Neural progenitor cell (in vitro differentiated cells): ENCODE measurements at regions not wholly inside any gene's neighbourhood (a gene's known extent, or its start where the extent isn't known, plus 50 kb on each side); places are given as distances from the start of the nearest gene placed in this dataset.

Source experiments
- DNase-seq: peaks from one replicate; pipeline ENCODE4 v3.0.0-alpha.2; 2016; ENCODE audit warnings: low spot score
- H2AFZ ChIP-seq: fragments of 200-600 bp; sonication (generic); replicated peaks from 2 replicates; pipeline ENCODE4 v1.6.1; 2016; ENCODE audit warnings: antibody characterized with exemption
- H3F3A ChIP-seq: fragments of 200-600 bp; sonication (generic); 2 replicates; pipeline ENCODE4 v1.6.1; 2016; ENCODE audit warnings: antibody characterized with exemption, low read depth
- H3K27ac ChIP-seq: fragments of 200-600 bp; sonication (generic); 2 replicates; pipeline ENCODE4 v1.5.1; 2016; ENCODE audit warnings: mild to moderate bottlenecking
- H3K27me3 ChIP-seq: fragments of 200-600 bp; sonication (generic); 2 replicates; pipeline ENCODE4 v1.6.1; 2016; ENCODE audit warnings: mild to moderate bottlenecking, moderate library complexity
- H3K36me3 ChIP-seq: fragments of 200-600 bp; sonication (generic); 2 replicates; pipeline ENCODE4 v1.5.1; 2016
- H3K4me1 ChIP-seq: fragments of 200-600 bp; sonication (generic); 2 replicates; pipeline ENCODE4 v1.6.1; 2016; ENCODE audit warnings: mixed run types
- H3K4me2 ChIP-seq: fragments of 200-600 bp; sonication (generic); 2 replicates; pipeline ENCODE4 v1.6.1; 2016
- H3K4me3 ChIP-seq: fragments of 200-600 bp; sonication (generic); 2 replicates; pipeline ENCODE4 v1.5.1; 2016
- H3K79me2 ChIP-seq: fragments of 200-600 bp; sonication (generic); 2 replicates; pipeline ENCODE4 v1.6.1; 2016; ENCODE audit warnings: low read depth
- H3K9ac ChIP-seq: fragments of 200-600 bp; sonication (generic); 2 replicates; pipeline ENCODE4 v1.6.1; 2016
- H3K9me3 ChIP-seq: fragments of 200-600 bp; sonication (generic); 2 replicates; pipeline ENCODE4 v1.5.1; 2016; ENCODE audit warnings: low read depth
- H4K20me1 ChIP-seq: fragments of 200-600 bp; sonication (generic); 2 replicates; pipeline ENCODE4 v1.6.1; 2016; ENCODE audit warnings: low read depth
- H3K27ac Mint-ChIP-seq: 3 replicates; pipeline ENCODE4 v1.8.0; 2021; ENCODE audit warnings: mixed read lengths
- H3K27me3 Mint-ChIP-seq: 2 replicates; pipeline ENCODE4 v1.8.0; 2022; ENCODE audit warnings: low read depth, mild to moderate bottlenecking, inconsistent platforms, moderate library complexity, mixed read lengths; ENCODE audit not compliant: insufficient read depth
- H3K36me3 Mint-ChIP-seq: 3 replicates; pipeline ENCODE4 v1.8.0; 2021; ENCODE audit warnings: mixed read lengths
- H3K4me1 Mint-ChIP-seq: 3 replicates; pipeline ENCODE4 v1.8.0; 2021; ENCODE audit warnings: mixed read lengths
- H3K4me3 Mint-ChIP-seq: 3 replicates; pipeline ENCODE4 v1.8.0; 2021; ENCODE audit warnings: mild to moderate bottlenecking, moderate library complexity, mixed read lengths
- H3K9me3 Mint-ChIP-seq: 3 replicates; pipeline ENCODE4 v1.8.0; 2020; ENCODE audit warnings: mixed read lengths
- CTCF ChIP-seq: fragments of 200-600 bp; sonication (generic); IDR thresholded peaks from 2 replicates; pipeline ENCODE4 v1.5.1; 2017; ENCODE audit warnings: antibody characterized with exemption, mild to moderate bottlenecking
- EZH2 ChIP-seq: fragments of 200-600 bp; sonication (generic); IDR thresholded peaks from 2 replicates; pipeline ENCODE4 v1.6.1; 2017; ENCODE audit warnings: antibody characterized with exemption, mild to moderate bottlenecking, moderate library complexity
- EZH2phosphoT487 ChIP-seq: fragments of 200-600 bp; sonication (generic); IDR thresholded peaks from 2 replicates; pipeline ENCODE4 v1.6.1; 2017; ENCODE audit warnings: antibody characterized with exemption

- no peaks in the 10 kb centered on the region for H3K9me3 ChIP-seq
- H3K4me1 ChIP-seq = no peaks in the 10 kb centered on the region
- no peaks in the 10 kb centered on the region for H3F3A ChIP-seq
- Mint-ChIP-seq H3K4me3 (no peak overlapping the region), H3K4me1 (no peaks in the 10 kb centered on the region), H3K36me3 (no peaks in the 10 kb centered on the region), H3K27me3 (peaks cover 2% of the 10 kb centered on the region), H3K27ac (no peak overlapping the region), H3K9me3 (no peaks in the 10 kb centered on the region)
- H3K4me2 ChIP-seq = no peak overlapping the region
- no peak overlapping the region for H3K4me3 ChIP-seq
- no peaks in the 10 kb centered on the region for H3K79me2 ChIP-seq
- H2AFZ ChIP-seq = no peak overlapping the region
- no peaks in the 10 kb centered on the region for H4K20me1 ChIP-seq
- no peaks in the 10 kb centered on the region for H3K27me3 ChIP-seq
- TF ChIP-seq CTCF = no peak
- no peak for TF ChIP-seq EZH2
- TF ChIP-seq EZH2phosphoT487 = no peak
- no peaks in the 10 kb centered on the region for H3K36me3 ChIP-seq
- H3K27ac ChIP-seq = no peak overlapping the region
- no peak for DNase-seq
- no peak overlapping the region for H3K9ac ChIP-seq
These were observed 527.6 kb upstream of the SORCS1 start for GRCh38 chr10:107692072-107692471.

GRCh38 chr10:107689323-107689722, 524.8 kb upstream of the SORCS1 start:
- no peak for DNase-seq
- no peak overlapping the region for H3K4me3 Mint-ChIP-seq
- H3K27me3 Mint-ChIP-seq = no peaks in the 10 kb centered on the region
- H3K79me2 ChIP-seq = no peaks in the 10 kb centered on the region
- no peak overlapping the region for H3K4me3 ChIP-seq
- no peaks in the 10 kb centered on the region for H3K9me3 ChIP-seq
- no peaks in the 10 kb centered on the region for H3K36me3 Mint-ChIP-seq
- no peaks in the 10 kb centered on the region for H4K20me1 ChIP-seq
- no peaks in the 10 kb centered on the region for H3K4me1 Mint-ChIP-seq
- H3K4me2 ChIP-seq = no peak overlapping the region
- TF ChIP-seq EZH2phosphoT487 = no peak
- TF ChIP-seq EZH2 = no peak
- TF ChIP-seq CTCF = no peak
- H3K36me3 ChIP-seq = no peaks in the 10 kb centered on the region
- H3K27ac Mint-ChIP-seq = no peak overlapping the region
- H3K9me3 Mint-ChIP-seq = no peaks in the 10 kb centered on the region
- no peak overlapping the region for H2AFZ ChIP-seq
- H3F3A ChIP-seq = no peaks in the 10 kb centered on the region
- no peaks in the 10 kb centered on the region for H3K4me1 ChIP-seq
- no peak overlapping the region for H3K27ac ChIP-seq
- no peak overlapping the region for H3K9ac ChIP-seq
- no peaks in the 10 kb centered on the region for H3K27me3 ChIP-seq

- no peak overlapping the region for H3K4me3 Mint-ChIP-seq
- no peak overlapping the region for H3K27ac Mint-ChIP-seq
- no peaks in the 10 kb centered on the region for H3K27me3 Mint-ChIP-seq
- Histone ChIP-seq H3K27me3 (no peaks in the 10 kb centered on the region), H3K4me3 (no peak overlapping the region), H3K27ac (no peak overlapping the region), H3F3A (no peaks in the 10 kb centered on the region), H3K79me2 (no peaks in the 10 kb centered on the region), H3K9ac (no peak overlapping the region), H4K20me1 (no peaks in the 10 kb centered on the region), H2AFZ (no peak overlapping the region), H3K4me1 (no peaks in the 10 kb centered on the region), H3K4me2 (no peak overlapping the region), H3K9me3 (no peaks in the 10 kb centered on the region), H3K36me3 (no peaks in the 10 kb centered on the region)
- no peak for DNase-seq
- H3K4me1 Mint-ChIP-seq = no peaks in the 10 kb centered on the region
- TF ChIP-seq EZH2 = no peak
- H3K36me3 Mint-ChIP-seq = no peaks in the 10 kb centered on the region
- no peaks in the 10 kb centered on the region for H3K9me3 Mint-ChIP-seq
These were observed 523.2 kb upstream of the SORCS1 start for GRCh38 chr10:107687701-107688100.

GRCh38 chr10:107686095-107686494, 521.6 kb upstream of the SORCS1 start:
- no peak overlapping the region for H2AFZ ChIP-seq
- DNase-seq = no peak
- H3K9ac ChIP-seq = no peak overlapping the region
- no peaks in the 10 kb centered on the region for H3F3A ChIP-seq
- TF ChIP-seq EZH2phosphoT487 (no peak), EZH2 (no peak), CTCF (no peak)
- Mint-ChIP-seq H3K27me3 (no peaks in the 10 kb centered on the region), H3K4me3 (no peak overlapping the region), H3K27ac (no peak overlapping the region), H3K36me3 (no peaks in the 10 kb centered on the region), H3K9me3 (no peaks in the 10 kb centered on the region), H3K4me1 (no peaks in the 10 kb centered on the region)
- no peaks in the 10 kb centered on the region for H4K20me1 ChIP-seq
- H3K27me3 ChIP-seq = no peaks in the 10 kb centered on the region
- H3K36me3 ChIP-seq = no peaks in the 10 kb centered on the region
- no peaks in the 10 kb centered on the region for H3K9me3 ChIP-seq
- H3K4me2 ChIP-seq = no peak overlapping the region
- no peak overlapping the region for H3K4me3 ChIP-seq
- no peak overlapping the region for H3K27ac ChIP-seq
- no peaks in the 10 kb centered on the region for H3K79me2 ChIP-seq
- H3K4me1 ChIP-seq = no peaks in the 10 kb centered on the region
